ENCODE measurements at regions not wholly inside any gene's neighbourhood (a gene's known extent, or its start where the extent isn't known, plus 50 kb on each side); places are given as distances from the start of the nearest gene placed in this dataset.

- in situ Hi-C loops (cut with HindIII; ENCODE audit: low sequenced_read_pairs), result no loop called here
- DNase-seq (ENCODE audit: low spot score), result no peak
Measured at GRCh38 chr15:70313099-70314017, 215.6 kb upstream of the TLE3 start.

- no peak for DNase-seq (ENCODE audit: low spot score)
- in situ Hi-C loops (cut with HindIII; ENCODE audit: low sequenced_read_pairs), result no loop called here
Measured at GRCh38 chr15:70311821-70312220, 214.1 kb upstream of the TLE3 start.

- in situ Hi-C loops (cut with HindIII; ENCODE audit: low sequenced_read_pairs), result no loop called here
Measured at GRCh38 chr15:70309716-70310115, 212.0 kb upstream of the TLE3 start.

GRCh38 chr15:70308735-70309434 lies 211.2 kb upstream of the TLE3 start:
- no peak for DNase-seq (ENCODE audit: low spot score)
- in situ Hi-C loops (cut with HindIII; ENCODE audit: low sequenced_read_pairs), result no loop called here

More at GRCh38 chr15:70309716-70310115, 212.0 kb upstream of the TLE3 start:
- no peak for DNase-seq (ENCODE audit: low spot score)

GRCh38 chr15:70308011-70308734 lies 210.5 kb upstream of the TLE3 start:
- DNase-seq (ENCODE audit: low spot score), result no peak
- in situ Hi-C loops (cut with HindIII; ENCODE audit: low sequenced_read_pairs), result no loop called here

GRCh38 chr15:70306582-70306981 lies 208.9 kb upstream of the TLE3 start:
- in situ Hi-C loops (cut with HindIII; ENCODE audit: low sequenced_read_pairs), result no loop called here
- DNase-seq (ENCODE audit: low spot score), result no peak

GRCh38 chr15:70306081-70306480 lies 208.4 kb upstream of the TLE3 start:
- in situ Hi-C loops (cut with HindIII; ENCODE audit: low sequenced_read_pairs), result no loop called here
- DNase-seq (ENCODE audit: low spot score), result no peak

GRCh38 chr15:70303981-70304380 lies 206.3 kb upstream of the TLE3 start:
- DNase-seq (ENCODE audit: low spot score), result no peak
- in situ Hi-C loops (cut with HindIII; ENCODE audit: low sequenced_read_pairs), result no loop called here

- DNase-seq (ENCODE audit: low spot score), result no peak
- in situ Hi-C loops (cut with HindIII; ENCODE audit: low sequenced_read_pairs), result no loop called here
Measured at GRCh38 chr15:70302360-70302759, 204.6 kb upstream of the TLE3 start.

GRCh38 chr15:70301396-70301795 lies 203.7 kb upstream of the TLE3 start:
- no peak for DNase-seq (ENCODE audit: low spot score)

GRCh38 chr15:70299931-70300869 lies 202.5 kb upstream of the TLE3 start:
- no peak for DNase-seq (ENCODE audit: low spot score)
- in situ Hi-C loops (cut with HindIII; ENCODE audit: low sequenced_read_pairs), result no loop called here

More at GRCh38 chr15:70301396-70301795, 203.7 kb upstream of the TLE3 start:
- in situ Hi-C loops (cut with HindIII; ENCODE audit: low sequenced_read_pairs), result no loop called here

- in situ Hi-C loops (cut with HindIII; ENCODE audit: low sequenced_read_pairs), result no loop called here
- no peak for DNase-seq (ENCODE audit: low spot score)
Measured at GRCh38 chr15:70297465-70298058, 199.8 kb upstream of the TLE3 start.

- in situ Hi-C loops (cut with HindIII; ENCODE audit: low sequenced_read_pairs), result no loop called here
- DNase-seq (ENCODE audit: low spot score), result no peak
Measured at GRCh38 chr15:70294731-70295305, 197.1 kb upstream of the TLE3 start.

GRCh38 chr15:70293591-70294470 lies 196.1 kb upstream of the TLE3 start:
- DNase-seq (ENCODE audit: low spot score), result no peak
- in situ Hi-C loops (cut with HindIII; ENCODE audit: low sequenced_read_pairs), result no loop called here

- in situ Hi-C loops (cut with HindIII; ENCODE audit: low sequenced_read_pairs), result no loop called here
- DNase-seq (ENCODE audit: low spot score), result no peak
Measured at GRCh38 chr15:70293138-70293537, 195.4 kb upstream of the TLE3 start.

GRCh38 chr15:70292076-70292760 lies 194.5 kb upstream of the TLE3 start:
- no peak for DNase-seq (ENCODE audit: low spot score)
- in situ Hi-C loops (cut with HindIII; ENCODE audit: low sequenced_read_pairs), result no loop called here

All from G401 (cell line).